IMR-90 (cell line): ENCODE measurements at regions not wholly inside any gene's neighbourhood (a gene's known extent, or its start where the extent isn't known, plus 50 kb on each side); places are given as distances from the start of the nearest gene placed in this dataset.

Experiments used
- BHLHE40 ChIP-seq: fragments of 150-350 bp; IDR thresholded peaks from 2 replicates; pipeline ENCODE4 v1.6.1; 2016; ENCODE audit warnings: mild to moderate bottlenecking, low read depth, low read length
- CHD1 ChIP-seq: IDR thresholded peaks from 2 replicates; pipeline ENCODE4 v1.6.1; 2012; ENCODE audit warnings: low read depth, low read length, improper control_type of control experiment
- CTCF ChIP-seq: conservative IDR thresholded peaks from 2 replicates; pipeline ENCODE4 v1.5.1; 2012; ENCODE audit warnings: mild to moderate bottlenecking, low read depth, low read length, improper control_type of control experiment
- FOS ChIP-seq: fragments of 150-350 bp; IDR thresholded peaks from 2 replicates; pipeline ENCODE4 v1.6.1; 2016; ENCODE audit warnings: low read depth, low read length
- MAZ ChIP-seq: IDR thresholded peaks from 2 replicates; pipeline ENCODE4 v1.6.1; 2012; ENCODE audit warnings: low read depth, mild to moderate bottlenecking, low read length, improper control_type of control experiment, moderate library complexity, borderline replicate concordance
- MXI1 ChIP-seq: IDR thresholded peaks from 2 replicates; pipeline ENCODE4 v1.6.1; 2012; ENCODE audit warnings: low read depth, mild to moderate bottlenecking, low read length, moderate library complexity, borderline replicate concordance
- POLR2A ChIP-seq: IDR thresholded peaks from 2 replicates; pipeline ENCODE4 v1.6.1; 2012; ENCODE audit warnings: mild to moderate bottlenecking, low read depth, low read length
- RAD21 ChIP-seq: IDR thresholded peaks from 2 replicates; pipeline ENCODE4 v1.6.1; 2012; ENCODE audit warnings: low read length, improper control_type of control experiment
- RFX5 ChIP-seq: IDR thresholded peaks from 2 replicates; pipeline ENCODE4 v1.8.0; 2012; ENCODE audit warnings: low read depth, mild to moderate bottlenecking, low read length, moderate library complexity
- USF2 ChIP-seq: fragments of 150-350 bp; IDR thresholded peaks from 2 replicates; pipeline ENCODE4 v1.6.1; 2017; ENCODE audit warnings: mild to moderate bottlenecking, antibody characterized with exemption, low read length, low read depth

- TF ChIP-seq CTCF (no peak), POLR2A (no peak), RFX5 (no peak), RAD21 (no peak), MXI1 (no peak), BHLHE40 (no peak), FOS (no peak), CHD1 (no peak), USF2 (no peak), MAZ (no peak)
Measured at GRCh38 chr3:162370141-162370540, 873.5 kb downstream of the OTOL1 start.
